ENCODE measurements at regions not wholly inside any gene's neighbourhood (a gene's known extent, or its start where the extent isn't known, plus 50 kb on each side); places are given as distances from the start of the nearest gene placed in this dataset.

DNA sequence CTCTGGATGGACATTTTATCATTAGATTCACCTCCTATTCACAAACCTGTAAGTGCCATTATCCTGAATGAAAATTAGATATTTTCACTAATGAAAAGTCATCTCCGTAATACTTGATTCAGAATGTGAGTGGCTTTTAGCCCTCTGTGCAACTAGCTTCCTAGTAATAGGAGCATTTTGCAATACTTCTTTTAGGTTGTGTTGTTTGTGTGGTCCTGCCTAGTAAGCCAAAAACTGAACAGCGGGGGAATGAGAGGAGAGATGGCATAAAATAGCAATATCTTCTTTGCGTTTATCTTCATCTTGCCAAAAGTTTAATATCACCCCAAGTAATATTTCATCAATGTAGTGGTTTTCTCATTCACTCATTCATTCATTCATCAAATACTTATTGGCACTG, 507.5 kb upstream of the CELF2 start:
- Mint-ChIP-seq H3K4me1 (ENCODE audit: low read depth) (no peaks in the 10 kb centered on the region), H3K9me3 (no peaks in the 10 kb centered on the region), H3K4me3 (no peak overlapping the region), H3K27me3 (peaks cover 11% of the 10 kb centered on the region), H3K36me3 (ENCODE audit: low read depth) (no peaks in the 10 kb centered on the region), H3K27ac (no peak overlapping the region)
- TF ChIP-seq, protein P1, sequence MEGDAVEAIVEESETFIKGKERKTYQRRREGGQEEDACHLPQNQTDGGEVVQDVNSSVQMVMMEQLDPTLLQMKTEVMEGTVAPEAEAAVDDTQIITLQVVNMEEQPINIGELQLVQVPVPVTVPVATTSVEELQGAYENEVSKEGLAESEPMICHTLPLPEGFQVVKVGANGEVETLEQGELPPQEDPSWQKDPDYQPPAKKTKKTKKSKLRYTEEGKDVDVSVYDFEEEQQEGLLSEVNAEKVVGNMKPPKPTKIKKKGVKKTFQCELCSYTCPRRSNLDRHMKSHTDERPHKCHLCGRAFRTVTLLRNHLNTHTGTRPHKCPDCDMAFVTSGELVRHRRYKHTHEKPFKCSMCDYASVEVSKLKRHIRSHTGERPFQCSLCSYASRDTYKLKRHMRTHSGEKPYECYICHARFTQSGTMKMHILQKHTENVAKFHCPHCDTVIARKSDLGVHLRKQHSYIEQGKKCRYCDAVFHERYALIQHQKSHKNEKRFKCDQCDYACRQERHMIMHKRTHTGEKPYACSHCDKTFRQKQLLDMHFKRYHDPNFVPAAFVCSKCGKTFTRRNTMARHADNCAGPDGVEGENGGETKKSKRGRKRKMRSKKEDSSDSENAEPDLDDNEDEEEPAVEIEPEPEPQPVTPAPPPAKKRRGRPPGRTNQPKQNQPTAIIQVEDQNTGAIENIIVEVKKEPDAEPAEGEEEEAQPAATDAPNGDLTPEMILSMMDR (IDR thresholded peaks at IDR 0.05), result no peak
- DNase-seq (no peak), ATAC-seq (no peak)
- POLR2A ChIA-PET, result no interaction called here
- CTCF ChIA-PET, result no interaction called here
- intact Hi-C loops (cut with micrococcal nuclease), result no loop called here

DNA sequence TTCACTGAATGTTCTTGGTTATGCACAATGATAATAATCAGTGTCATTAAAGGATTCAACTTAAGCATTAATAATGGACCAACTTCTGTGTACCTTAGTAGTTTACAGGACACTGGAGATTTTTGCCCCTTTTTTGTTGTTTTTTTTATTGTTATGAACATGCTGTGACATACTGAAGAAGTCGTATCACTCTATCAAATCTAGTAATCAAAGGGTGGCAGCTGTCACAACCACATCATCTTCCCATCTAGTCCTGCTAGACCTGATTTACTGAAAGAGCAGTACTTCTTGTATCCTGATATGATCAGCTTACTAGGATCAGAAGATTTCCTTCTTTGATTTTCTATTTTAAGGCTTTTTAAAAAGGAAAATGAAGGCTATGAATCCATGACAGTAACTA, 504.6 kb upstream of the CELF2 start:
- no peak overlapping the region for H3K27ac Mint-ChIP-seq
- no peaks in the 10 kb centered on the region for H3K36me3 Mint-ChIP-seq (ENCODE audit: low read depth)
- TF ChIP-seq, protein P1 (IDR thresholded peaks at IDR 0.05), result no peak
- no peak overlapping the region for H3K4me3 Mint-ChIP-seq
- no peaks in the 10 kb centered on the region for H3K4me1 Mint-ChIP-seq (ENCODE audit: low read depth)
- peaks cover 1% of the 10 kb centered on the region for H3K27me3 Mint-ChIP-seq
- ATAC-seq, result no peak
- no peaks in the 10 kb centered on the region for H3K9me3 Mint-ChIP-seq
- ChIA-PET CTCF (no interaction called here), POLR2A (no interaction called here)
- intact Hi-C loops (cut with micrococcal nuclease), result no loop called here
- DNase-seq, result no peak

DNA sequence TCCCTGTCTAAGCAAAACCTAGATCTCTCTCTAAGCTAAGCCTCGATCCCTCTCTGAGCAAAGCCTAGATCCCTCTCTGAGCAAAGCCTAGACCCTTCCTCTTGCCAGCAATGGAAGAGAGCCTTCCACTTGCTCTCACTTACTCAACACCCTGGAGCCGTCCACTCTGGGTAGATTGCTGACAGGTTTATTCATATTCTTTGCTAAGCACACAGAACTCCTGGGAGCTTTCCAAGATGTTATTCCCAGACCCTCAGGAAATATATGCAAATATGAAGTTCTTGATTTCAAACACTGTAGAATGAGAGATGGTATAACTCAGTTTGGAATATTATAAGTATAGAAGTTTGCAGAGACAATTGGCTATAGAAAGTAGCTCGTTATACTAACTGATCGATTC, 503.8 kb upstream of the CELF2 start:
- CTCF ChIA-PET, result no interaction called here
- Mint-ChIP-seq H3K9me3 (no peaks in the 10 kb centered on the region), H3K27me3 (peaks cover 2% of the 10 kb centered on the region), H3K4me1 (ENCODE audit: low read depth) (no peaks in the 10 kb centered on the region), H3K27ac (no peak overlapping the region), H3K4me3 (no peak overlapping the region), H3K36me3 (ENCODE audit: low read depth) (no peaks in the 10 kb centered on the region)
- DNase-seq, result no peak
- ATAC-seq, result no peak
- POLR2A ChIA-PET, result no interaction called here
- intact Hi-C loops (cut with micrococcal nuclease), result no loop called here
- TF ChIP-seq, protein P1 (IDR thresholded peaks at IDR 0.05), result no peak

DNA sequence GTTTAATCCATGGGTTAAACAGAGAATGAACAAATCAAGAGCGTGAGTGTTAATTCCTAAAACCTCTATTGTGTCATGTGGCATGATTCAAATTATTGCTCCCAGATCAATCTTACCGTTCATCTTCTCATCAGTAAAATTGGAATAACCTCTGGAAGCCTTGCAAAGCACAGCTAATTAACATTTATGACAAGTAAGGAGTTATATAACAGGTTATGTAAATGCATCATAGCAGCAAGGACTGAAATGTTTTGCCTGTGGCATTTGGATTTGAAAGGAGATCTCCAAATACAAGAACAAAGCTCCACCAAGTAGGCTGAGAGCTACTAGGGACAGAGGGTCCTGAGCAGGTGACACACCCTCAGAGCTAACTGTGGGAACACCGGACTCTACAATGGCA, 502.9 kb upstream of the CELF2 start:
- ATAC-seq (no peak), DNase-seq (no peak)
- no peaks in the 10 kb centered on the region for H3K4me1 Mint-ChIP-seq (ENCODE audit: low read depth)
- H3K27ac Mint-ChIP-seq, result no peak overlapping the region
- TF ChIP-seq, protein P1 (IDR thresholded peaks at IDR 0.05), result no peak
- ChIA-PET CTCF (no interaction called here), POLR2A (no interaction called here)
- H3K36me3 Mint-ChIP-seq (ENCODE audit: low read depth), result no peaks in the 10 kb centered on the region
- H3K27me3 Mint-ChIP-seq, result peaks cover 2% of the 10 kb centered on the region
- intact Hi-C loops (cut with micrococcal nuclease), result no loop called here
- H3K4me3 Mint-ChIP-seq, result no peak overlapping the region
- H3K9me3 Mint-ChIP-seq, result no peaks in the 10 kb centered on the region

- Mint-ChIP-seq H3K36me3 (ENCODE audit: low read depth) (no peaks in the 10 kb centered on the region), H3K27ac (no peak overlapping the region), H3K9me3 (no peaks in the 10 kb centered on the region), H3K27me3 (peaks cover 2% of the 10 kb centered on the region), H3K4me1 (ENCODE audit: low read depth) (peaks cover 5% of the 10 kb centered on the region), H3K4me3 (no peak overlapping the region)
- no peak for ATAC-seq
- CTCF ChIA-PET, result no interaction called here
- TF ChIP-seq, protein P1 (IDR thresholded peaks at IDR 0.05), result no peak
- no peak for DNase-seq
- POLR2A ChIA-PET, result no interaction called here
- intact Hi-C loops (cut with micrococcal nuclease), result no loop called here
Observed at GRCh38 chr10:10515479-10516204, 502.0 kb upstream of the CELF2 start.

All from activated CD8-positive, alpha-beta T cell treated with anti-CD3 and anti-CD28 coated beads for 36 hours (primary cell).